ENCODE measurements at regions not wholly inside any gene's neighbourhood (a gene's known extent, or its start where the extent isn't known, plus 50 kb on each side); places are given as distances from the start of the nearest gene placed in this dataset.
"Not testable (repeated sequence)": the region's sequence is repeated elsewhere in the genome, so short reads cannot be mapped to it uniquely, and the experiment has no call there.

- no peak for DNase-seq (ENCODE audit: low read depth in 2 of 3, low spot score in 2 of 3)
Measured at GRCh38 chr5:126234563-126235195, 188.5 kb upstream of the GRAMD2B start.

GRCh38 chr5:126235628-126236027 is 187.6 kb upstream of the GRAMD2B start:
- no peak for DNase-seq (ENCODE audit: low read depth in 2 of 3, low spot score in 2 of 3)

- DNase-seq (ENCODE audit: low read depth in 2 of 3, low spot score in 2 of 3) = no peak
Measured at GRCh38 chr5:126236994-126237393, 186.2 kb upstream of the GRAMD2B start.

GRCh38 chr5:126248611-126249010 is 174.6 kb upstream of the GRAMD2B start:
- no peak for DNase-seq (ENCODE audit: low read depth in 2 of 3, low spot score in 2 of 3)

GRCh38 chr5:126251024-126251423 is 172.2 kb upstream of the GRAMD2B start:
- DNase-seq (ENCODE audit: low read depth in 2 of 3, low spot score in 2 of 3) = no peak

- DNase-seq (ENCODE audit: low read depth in 2 of 3, low spot score in 2 of 3) = no peak
Measured at GRCh38 chr5:126253406-126253805, 169.8 kb upstream of the GRAMD2B start.

GRCh38 chr5:126263591-126264184 is 159.5 kb upstream of the GRAMD2B start:
- no peak for DNase-seq (ENCODE audit: low read depth in 2 of 3, low spot score in 2 of 3)

- DNase-seq (ENCODE audit: low read depth in 2 of 3, low spot score in 2 of 3) = no peak
Measured at GRCh38 chr5:126265917-126266316, 157.3 kb upstream of the GRAMD2B start.

GRCh38 chr5:126267438-126267837 is 155.8 kb upstream of the GRAMD2B start:
- no peak for DNase-seq (ENCODE audit: low read depth in 2 of 3, low spot score in 2 of 3)

- no peak for DNase-seq (ENCODE audit: low read depth in 2 of 3, low spot score in 2 of 3)
Measured at GRCh38 chr5:126268697-126269315, 154.4 kb upstream of the GRAMD2B start.

- no peak for DNase-seq (ENCODE audit: low read depth in 2 of 3, low spot score in 2 of 3)
Measured at GRCh38 chr5:126269511-126269910, 153.7 kb upstream of the GRAMD2B start.

- DNase-seq (ENCODE audit: low read depth in 2 of 3, low spot score in 2 of 3) = no peak
Measured at GRCh38 chr5:126271141-126271540, 152.1 kb upstream of the GRAMD2B start.

- DNase-seq (ENCODE audit: low read depth in 2 of 3, low spot score in 2 of 3) = no peak
Measured at GRCh38 chr5:126274076-126274762, 149.0 kb upstream of the GRAMD2B start.

- DNase-seq (ENCODE audit: low read depth in 2 of 3, low spot score in 2 of 3) = no peak
Measured at GRCh38 chr5:126274763-126275125, 148.5 kb upstream of the GRAMD2B start.

GRCh38 chr5:126277762-126278161 is 145.4 kb upstream of the GRAMD2B start:
- no peak for DNase-seq (ENCODE audit: low read depth in 2 of 3, low spot score in 2 of 3)

- no peak for DNase-seq (ENCODE audit: low read depth in 2 of 3, low spot score in 2 of 3)
Measured at GRCh38 chr5:126280343-126280742, 142.9 kb upstream of the GRAMD2B start.

GRCh38 chr5:126280846-126281245 is 142.4 kb upstream of the GRAMD2B start:
- DNase-seq (ENCODE audit: low read depth in 2 of 3, low spot score in 2 of 3) = no peak

- DNase-seq (ENCODE audit: low read depth in 2 of 3, low spot score in 2 of 3) = no peak
Measured at GRCh38 chr5:126284977-126285696, 138.1 kb upstream of the GRAMD2B start.

GRCh38 chr5:126296121-126296520 is 127.1 kb upstream of the GRAMD2B start:
- not testable (repeated sequence) for DNase-seq (ENCODE audit: low read depth in 2 of 3, low spot score in 2 of 3)

GRCh38 chr5:126300293-126300692 is 122.9 kb upstream of the GRAMD2B start:
- no peak for DNase-seq (ENCODE audit: low read depth in 2 of 3, low spot score in 2 of 3)

- DNase-seq (ENCODE audit: low read depth in 2 of 3, low spot score in 2 of 3) = no peak
Measured at GRCh38 chr5:126301056-126301455, 122.2 kb upstream of the GRAMD2B start.

- no peak for DNase-seq (ENCODE audit: low read depth in 2 of 3, low spot score in 2 of 3)
Measured at GRCh38 chr5:126309860-126310259, 113.3 kb upstream of the GRAMD2B start.
